GM12878 (cell line): ENCODE measurements at regions not wholly inside any gene's neighbourhood (a gene's known extent, or its start where the extent isn't known, plus 50 kb on each side); places are given as distances from the start of the nearest gene placed in this dataset.
"Not testable (repeated sequence)": the region's sequence is repeated elsewhere in the genome, so short reads cannot be mapped to it uniquely, and the experiment has no call there.

Experiments used
- ATAC-seq: fragments of 200-7000 bp; cut with Tn5 transposase; 3 replicates; pipeline ENCODE4 v1.9.1; 2020; ENCODE audit warnings: mild to moderate bottlenecking, moderate library complexity
- BruUV-seq: library from RNA; stranded (reverse); fragments of 400-500 nt; replicated peaks from 2 replicates; lab custom pipeline; 2021; lab: Mats Ljungman, UMichigan
- CTCF ChIA-PET: fragments of 300-600 bp; sonication (Branson Sonifier 250); formaldehyde crosslinking; extraction: SDS; loops from one replicate; lab custom pipeline; 2021; ENCODE audit warnings: inconsistent platforms; lab: Yijun Ruan, JAX
- POLR2A ChIA-PET: fragments of 350-600 bp; formaldehyde crosslinking; extraction: SDS; loops from one replicate; lab custom pipeline; 2021; ENCODE audit warnings: inconsistent platforms; lab: Charles Lee
- RAD21 ChIA-PET: fragments of 300-600 bp; sonication (Branson Sonifier 250); formaldehyde crosslinking; loops from one replicate; lab custom pipeline; 2023; ENCODE audit warnings: antibody characterized with exemption; ENCODE audit not compliant: unreplicated experiment; lab: Charles Lee
- SMC1A ChIA-PET: fragments of 300-600 bp; sonication (Branson Sonifier 250); formaldehyde crosslinking; loops from one replicate; lab custom pipeline; 2023; ENCODE audit not compliant: unreplicated experiment, uncharacterized antibody; lab: Charles Lee
- DNase-seq: peaks from one replicate; pipeline ENCODE4 v3.0.0-alpha.2; 2011; ENCODE audit warnings: low read depth, low spot score
- FAIRE-seq: peaks from 3 replicates; lab custom pipeline; 2011; peaks lifted over from hg19 to GRCh38; lab: Jason Lieb, UNC
- H2AFZ ChIP-seq: 2 replicates; pipeline ENCODE4 v1.6.0; 2011; ENCODE audit warnings: low read depth, low read length, control low read depth; ENCODE audit not compliant: control insufficient read depth
- H3K27ac ChIP-seq: 2 replicates; pipeline ENCODE4 v1.5.1; 2011; ENCODE audit warnings: control low read depth; ENCODE audit not compliant: control insufficient read depth, insufficient read depth
- H3K27me3 ChIP-seq, 2 experiments: replicated peaks in 1 of 2; 2 replicates each; pipeline versions ENCODE4 v1.6.0 to v1.6.1; 2011; ENCODE audit warnings: low read length in 1 of 2; ENCODE audit not compliant: control insufficient read depth in 2 of 2, insufficient read depth in 2 of 2
- H3K36me3 ChIP-seq, 2 experiments: 2 replicates each; pipeline ENCODE4 v1.5.1; 2011; ENCODE audit warnings: low read length in 1 of 2; ENCODE audit not compliant: control insufficient read depth in 2 of 2, insufficient read depth in 2 of 2
- H3K4me1 ChIP-seq: 2 replicates; pipeline ENCODE4 v1.6.1; 2011; ENCODE audit warnings: mild to moderate bottlenecking, low read length, moderate library complexity, mixed read lengths; ENCODE audit not compliant: control insufficient read depth, insufficient read depth
- H3K4me2 ChIP-seq: 2 replicates; pipeline ENCODE4 v1.6.0; 2011; ENCODE audit warnings: control low read depth; ENCODE audit not compliant: control insufficient read depth, insufficient read depth
- H3K4me3 ChIP-seq: fragments of 200-600 bp; sonication (generic); 2 replicates; pipeline ENCODE4 v1.5.1; 2016
- H3K79me2 ChIP-seq: 2 replicates; pipeline ENCODE4 v1.6.0; 2011; ENCODE audit warnings: low read length; ENCODE audit not compliant: control insufficient read depth, insufficient read depth
- H3K9ac ChIP-seq: 2 replicates; pipeline ENCODE4 v1.8.0; 2011; ENCODE audit warnings: low read length, control low read depth, mixed read lengths; ENCODE audit not compliant: control insufficient read depth, insufficient read depth
- H3K9me3 ChIP-seq: replicated peaks from 3 replicates; pipeline ENCODE4 v1.5.1; 2011; ENCODE audit warnings: mild to moderate bottlenecking, low read length; ENCODE audit not compliant: control insufficient read depth, insufficient read depth
- H4K20me1 ChIP-seq: 2 replicates; pipeline ENCODE4 v1.6.0; 2011; ENCODE audit not compliant: control insufficient read depth, insufficient read depth
- ATF3 ChIP-seq: IDR thresholded peaks from 2 replicates; pipeline ENCODE4 v1.6.1; 2011; ENCODE audit warnings: low read depth, mild to moderate bottlenecking, low read length, moderate library complexity, borderline replicate concordance; ENCODE audit errors: extremely low read depth
- CREB1 ChIP-seq: IDR thresholded peaks from 2 replicates; pipeline ENCODE4 v1.6.1; 2012; ENCODE audit warnings: low read depth, mild to moderate bottlenecking, inconsistent platforms
- CTCF ChIP-seq, 3 experiments: IDR thresholded peaks in 2 of 3; conservative IDR thresholded peaks in 1 of 3; 2 replicates each; pipeline ENCODE4 v1.5.1; 2011; ENCODE audit warnings: low read depth in 3 of 3, low read length in 3 of 3, mild to moderate bottlenecking in 3 of 3, control low read depth in 2 of 3, moderate library complexity in 2 of 3, inconsistent platforms in 1 of 3, mixed read lengths in 1 of 3; ENCODE audit not compliant: control insufficient read depth in 2 of 3, insufficient read depth in 1 of 3; ENCODE audit errors: extremely low read depth in 1 of 3
- EGR1 ChIP-seq, 2 experiments: IDR thresholded peaks; 1 replicate in 1 of 2; 2 replicates in 1 of 2; pipeline ENCODE4 v1.6.1; 2011 to 2012; ENCODE audit warnings: low read depth in 2 of 2, low read length in 2 of 2, borderline replicate concordance in 1 of 2, mild to moderate bottlenecking in 1 of 2, moderate library complexity in 1 of 2
- EZH2 ChIP-seq: IDR thresholded peaks from 2 replicates; pipeline ENCODE4 v1.6.1; 2012; ENCODE audit warnings: low read depth, mild to moderate bottlenecking, control low read depth, inconsistent platforms, low read length, borderline replicate concordance; ENCODE audit not compliant: control insufficient read depth
- FOXM1 ChIP-seq: IDR thresholded peaks from 2 replicates; pipeline ENCODE4 v1.6.1; 2012; ENCODE audit warnings: low read depth, mild to moderate bottlenecking, inconsistent platforms, low read length, moderate library complexity
- HDAC2 ChIP-seq: fragments of 200-600 bp; sonication (generic); IDR thresholded peaks from 2 replicates; pipeline ENCODE4 v1.6.1; 2017
- IRF4 ChIP-seq: IDR thresholded peaks from 2 replicates; pipeline ENCODE4 v1.6.1; 2011; ENCODE audit warnings: low read depth, low read length
- KDM1A ChIP-seq: fragments of 200-600 bp; sonication (generic); IDR thresholded peaks from 2 replicates; pipeline ENCODE4 v1.6.1; 2016; ENCODE audit warnings: borderline replicate concordance
- LARP7 ChIP-seq: fragments of 450-650 bp; IDR thresholded peaks from 2 replicates; pipeline ENCODE4 v1.6.1; 2017; ENCODE audit warnings: mild to moderate bottlenecking
- NRF1 ChIP-seq: conservative IDR thresholded peaks from 2 replicates; pipeline ENCODE4 v1.6.1; 2011; ENCODE audit warnings: mild to moderate bottlenecking, low read depth, low read length, improper control_type of control experiment
- SMARCA5 ChIP-seq: fragments of 450-650 bp; IDR thresholded peaks from 2 replicates; pipeline ENCODE4 v1.6.1; 2017; ENCODE audit warnings: mild to moderate bottlenecking
- WGBS: methylation state at CpG from one replicate; pipeline ENCODE4 v1.1.6; 2016; ENCODE audit warnings: low lambda C conversion rate; ENCODE audit not compliant: insufficient replicate concordance, insufficient coverage; ENCODE audit errors: missing lambda C conversion rate; 5-methylcytosine and 5-hydroxymethylcytosine counted together
- in situ Hi-C: fragments of 300-500 bp; cut with MboI; formaldehyde crosslinking; loops from 9 replicates; pipeline ENCODE4 v1.14.3; 2018; ENCODE audit warnings: mixed read lengths
- intact Hi-C: fragments of 100-400 bp; cut with micrococcal nuclease; formaldehyde crosslinking; loops from one replicate; pipeline ENCODE4 v1.14.2; 2022; ENCODE audit not compliant: unreplicated experiment

GRCh38 chr6:76905541-76905940, 557.8 kb downstream of the HTR1B start:
- H2AFZ ChIP-seq, RAD21 ChIA-PET: not testable (repeated sequence)

GRCh38 chr6:76892542-76892941, 570.7 kb downstream of the HTR1B start:
- intact Hi-C loops = no loop called here
- no TSS peak for BruUV-seq
- Histone ChIP-seq H3K79me2 (no peaks in the 10 kb centered on the region), H3K27ac (no peak overlapping the region), H3K36me3 (no peaks in the 10 kb centered on the region), H3K9me3 (no peaks in the 10 kb centered on the region), H4K20me1 (no peaks in the 10 kb centered on the region), H3K4me2 (no peak overlapping the region), H3K9ac (no peak overlapping the region), H2AFZ (no peak overlapping the region), H3K4me1 (no peaks in the 10 kb centered on the region), H3K27me3 (no peaks in the 10 kb centered on the region), H3K4me3 (no peak overlapping the region)
- in situ Hi-C loops = no loop called here
- ChIA-PET RAD21 (no interaction called here), POLR2A (interaction anchor here (0.5 kb wide), 1 partner anchor 90 kb away, joined by 3 read pairs; no protein-coding TSS in a partner anchor), CTCF (no interaction called here), SMC1A (interaction anchor here (0.8 kb wide), 1 partner anchor 11 kb away, joined by 3 read pairs; no protein-coding TSS in a partner anchor)
- ATAC-seq (no peak), FAIRE-seq (no peak), DNase-seq (no peak)
- 17% methylated on average over 3 of the region's 3 CpGs for WGBS
- TF ChIP-seq ATF3 (no peak), SMARCA5 (no peak), KDM1A (no peak), FOXM1 (no peak), EZH2 (no peak), CREB1 (no peak), NRF1 (no peak), HDAC2 (no peak), IRF4 (no peak), CTCF (IDR thresholded peaks at IDR 0.05 in 2 of 3, conservative IDR thresholded peaks at IDR 0.05 in 1 of 3; ENCODE audit: control insufficient read depth in 2 of 3, extremely low read depth in 1 of 3, insufficient read depth in 1 of 3, low read depth in 3 of 3, low read length in 3 of 3) (no peak), EGR1 (IDR thresholded peaks at IDR 0.05; ENCODE audit: borderline replicate concordance in 1 of 2, low read depth in 2 of 2, low read length in 2 of 2) (no peak), LARP7 (no peak)

More at GRCh38 chr6:76905541-76905940, 557.8 kb downstream of the HTR1B start:
- SMC1A ChIA-PET, H3K27me3 ChIP-seq, CTCF ChIA-PET, in situ Hi-C loops, H3K27ac ChIP-seq, DNase-seq, H3K9me3 ChIP-seq, H3K4me2 ChIP-seq, ATAC-seq, H3K36me3 ChIP-seq, H3K4me3 ChIP-seq, BruUV-seq, H3K9ac ChIP-seq, H3K79me2 ChIP-seq, intact Hi-C loops, POLR2A ChIA-PET, FAIRE-seq, H4K20me1 ChIP-seq, H3K4me1 ChIP-seq: not testable (repeated sequence)
- 33% methylated on average over 2 of the region's 6 CpGs for WGBS
